ENCODE measurements at regions not wholly inside any gene's neighbourhood (a gene's known extent, or its start where the extent isn't known, plus 50 kb on each side); places are given as distances from the start of the nearest gene placed in this dataset.

DNA sequence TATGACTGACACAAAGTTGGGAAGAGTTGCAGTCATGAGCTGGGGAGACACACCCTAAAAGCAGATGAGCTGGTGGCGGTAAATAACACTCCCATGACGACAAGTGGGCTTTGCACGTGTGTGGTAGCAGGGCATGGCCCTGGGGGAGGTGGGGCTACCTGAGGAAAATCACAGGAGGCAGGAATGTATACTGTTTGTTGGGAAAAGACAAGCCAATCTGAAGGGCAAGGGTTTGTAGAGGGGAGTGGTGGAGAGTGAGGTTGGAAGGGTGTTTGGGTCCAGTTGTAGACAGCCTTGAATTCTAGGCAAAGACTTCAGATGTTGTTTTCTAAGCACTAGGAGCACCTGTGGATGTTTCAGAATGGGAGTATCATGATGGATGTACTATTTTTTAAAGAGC lies 151.6 kb downstream of the TM9SF2 start:
- H3K27me3 ChIP-seq (ENCODE audit: control insufficient read depth in 2 of 2, insufficient read depth in 2 of 2, low read length in 2 of 2), result no peaks in the 10 kb centered on the region
- H3K9me3 ChIP-seq (ENCODE audit: control insufficient read depth in 2 of 2, low read length in 2 of 2), result no peaks in the 10 kb centered on the region
- H3K27ac ChIP-seq (ENCODE audit: low read depth in 2 of 2, low read length in 2 of 2), result no peak overlapping the region
- H3K9ac ChIP-seq (ENCODE audit: low read depth in 1 of 2, low read length in 2 of 2), result no peak overlapping the region
- no peaks in the 10 kb centered on the region for H3K36me3 ChIP-seq (ENCODE audit: control insufficient read depth in 2 of 2, insufficient read depth in 2 of 2, low read length in 2 of 2)
- no peak overlapping the region for H3K4me3 ChIP-seq (ENCODE audit: low read length in 2 of 2)
- H3K4me1 ChIP-seq (ENCODE audit: control insufficient read depth in 2 of 2, insufficient read depth in 2 of 2, low read length in 2 of 2), result peaks cover 7 to 8% of the 10 kb centered on the region in 2 donors

DNA sequence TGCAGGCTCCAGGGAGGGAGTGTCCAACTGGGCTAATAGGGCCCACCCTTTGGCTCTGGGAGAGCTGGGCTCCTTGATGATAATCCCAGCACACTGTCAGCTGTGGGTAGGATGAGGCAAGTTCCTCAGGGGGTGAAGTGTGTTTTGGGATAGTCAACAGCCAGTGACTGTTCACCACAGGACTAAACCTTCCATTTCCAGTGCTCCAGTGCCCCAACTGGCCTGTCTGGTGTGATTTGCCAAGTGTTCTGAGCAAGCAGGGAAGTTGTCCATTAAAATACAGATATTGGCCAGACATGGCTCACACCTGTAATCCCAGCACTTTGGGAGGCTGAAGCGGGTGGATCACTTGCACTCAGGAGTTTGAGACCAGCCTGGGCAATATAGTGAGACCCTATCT lies 150.9 kb downstream of the TM9SF2 start:
- Histone ChIP-seq H3K9me3 (ENCODE audit: control insufficient read depth in 2 of 2, low read length in 2 of 2) (no peaks in the 10 kb centered on the region), H3K36me3 (ENCODE audit: control insufficient read depth in 2 of 2, insufficient read depth in 2 of 2, low read length in 2 of 2) (no peaks in the 10 kb centered on the region), H3K4me3 (ENCODE audit: low read length in 2 of 2) (no peak overlapping the region), H3K9ac (ENCODE audit: low read depth in 1 of 2, low read length in 2 of 2) (no peak overlapping the region), H3K27ac (ENCODE audit: low read depth in 2 of 2, low read length in 2 of 2) (no peak overlapping the region), H3K4me1 (ENCODE audit: control insufficient read depth in 2 of 2, insufficient read depth in 2 of 2, low read length in 2 of 2) (peaks cover 7% of the 10 kb centered on the region in 2 donors), H3K27me3 (ENCODE audit: control insufficient read depth in 2 of 2, insufficient read depth in 2 of 2, low read length in 2 of 2) (no peaks in the 10 kb centered on the region)

DNA sequence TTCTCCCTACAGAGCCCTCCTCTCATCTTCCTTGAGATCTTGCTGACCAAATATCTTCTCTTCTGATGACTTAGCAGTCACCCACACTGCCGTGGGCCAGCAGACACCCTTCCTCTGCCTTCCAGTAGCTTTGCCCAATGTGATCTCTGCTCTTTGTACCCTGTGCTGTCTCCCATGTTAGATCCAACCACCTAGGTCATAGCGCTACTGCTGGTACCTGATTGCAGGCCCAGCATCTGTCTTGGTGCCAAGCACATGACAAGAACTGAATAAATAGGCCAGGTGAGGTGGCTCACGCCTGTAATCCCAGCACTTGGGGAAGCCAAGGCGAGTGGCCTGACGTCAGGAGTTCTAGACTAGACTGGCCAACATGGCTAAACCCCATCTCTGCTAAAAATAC lies 149.7 kb downstream of the TM9SF2 start:
- Histone ChIP-seq H3K9me3 (ENCODE audit: control insufficient read depth in 2 of 2, low read length in 2 of 2) (no peaks in the 10 kb centered on the region), H3K27ac (ENCODE audit: low read depth in 2 of 2, low read length in 2 of 2) (no peak overlapping the region), H3K4me3 (ENCODE audit: low read length in 2 of 2) (no peak overlapping the region), H3K4me1 (ENCODE audit: control insufficient read depth in 2 of 2, insufficient read depth in 2 of 2, low read length in 2 of 2) (peaks cover 0 to 2% of the 10 kb centered on the region in 2 donors), H3K36me3 (ENCODE audit: control insufficient read depth in 2 of 2, insufficient read depth in 2 of 2, low read length in 2 of 2) (no peaks in the 10 kb centered on the region), H3K27me3 (ENCODE audit: control insufficient read depth in 2 of 2, insufficient read depth in 2 of 2, low read length in 2 of 2) (no peaks in the 10 kb centered on the region), H3K9ac (ENCODE audit: low read depth in 1 of 2, low read length in 2 of 2) (no peak overlapping the region)

DNA sequence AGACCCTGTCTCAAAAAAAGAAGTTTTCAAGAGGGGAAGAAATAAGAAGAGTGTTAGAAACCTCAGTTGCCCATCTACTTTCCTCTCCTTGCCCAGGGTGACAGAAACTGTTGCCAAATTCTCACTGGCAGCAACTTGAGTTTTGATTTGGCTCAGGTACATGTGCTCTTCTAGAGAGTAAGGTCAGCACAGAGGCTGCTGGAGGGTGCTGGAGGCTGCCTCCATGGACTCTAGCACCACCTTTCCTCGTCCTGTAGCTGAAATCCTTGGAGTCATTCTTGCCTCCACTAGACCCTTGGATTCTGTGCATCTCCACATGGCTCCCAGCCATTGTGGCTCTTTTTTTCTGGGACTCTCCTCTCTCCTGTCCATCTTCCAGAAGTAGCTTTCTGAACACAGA lies 149.1 kb downstream of the TM9SF2 start:
- Histone ChIP-seq H3K27me3 (ENCODE audit: control insufficient read depth in 2 of 2, insufficient read depth in 2 of 2, low read length in 2 of 2) (no peaks in the 10 kb centered on the region), H3K4me1 (ENCODE audit: control insufficient read depth in 2 of 2, insufficient read depth in 2 of 2, low read length in 2 of 2) (no peaks in the 10 kb centered on the region), H3K36me3 (ENCODE audit: control insufficient read depth in 2 of 2, insufficient read depth in 2 of 2, low read length in 2 of 2) (no peaks in the 10 kb centered on the region), H3K4me3 (ENCODE audit: low read length in 2 of 2) (no peak overlapping the region), H3K27ac (ENCODE audit: low read depth in 2 of 2, low read length in 2 of 2) (no peak overlapping the region), H3K9ac (ENCODE audit: low read depth in 1 of 2, low read length in 2 of 2) (no peak overlapping the region), H3K9me3 (ENCODE audit: control insufficient read depth in 2 of 2, low read length in 2 of 2) (no peaks in the 10 kb centered on the region)

DNA sequence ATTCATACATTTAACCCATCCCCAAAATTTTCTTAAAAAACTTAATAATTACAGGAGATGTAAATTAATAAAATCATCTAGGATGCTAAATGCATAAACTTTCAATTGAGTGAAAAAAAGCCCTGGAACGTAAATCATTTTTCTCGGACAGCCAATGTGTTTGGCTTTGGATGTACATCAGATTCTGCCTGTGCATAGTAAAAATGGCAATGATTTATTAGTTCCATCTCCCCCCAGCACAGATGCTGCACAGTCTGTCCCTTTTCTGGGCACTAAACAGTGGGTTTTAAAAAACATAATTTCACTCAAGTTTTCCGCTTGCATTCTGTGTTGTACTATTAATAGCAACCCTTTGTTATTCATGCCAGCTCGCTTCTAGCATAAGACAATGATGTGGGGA lies 147.7 kb downstream of the TM9SF2 start:
- no peak overlapping the region for H3K4me3 ChIP-seq (ENCODE audit: low read length in 2 of 2)
- H3K9ac ChIP-seq (ENCODE audit: low read depth in 1 of 2, low read length in 2 of 2), result no peak overlapping the region
- no peak overlapping the region for H3K27ac ChIP-seq (ENCODE audit: low read depth in 2 of 2, low read length in 2 of 2)
- no peaks in the 10 kb centered on the region for H3K27me3 ChIP-seq (ENCODE audit: control insufficient read depth in 2 of 2, insufficient read depth in 2 of 2, low read length in 2 of 2)
- H3K4me1 ChIP-seq (ENCODE audit: control insufficient read depth in 2 of 2, insufficient read depth in 2 of 2, low read length in 2 of 2), result no peaks in the 10 kb centered on the region
- H3K36me3 ChIP-seq (ENCODE audit: control insufficient read depth in 2 of 2, insufficient read depth in 2 of 2, low read length in 2 of 2), result no peaks in the 10 kb centered on the region
- H3K9me3 ChIP-seq (ENCODE audit: control insufficient read depth in 2 of 2, low read length in 2 of 2), result no peaks in the 10 kb centered on the region

DNA sequence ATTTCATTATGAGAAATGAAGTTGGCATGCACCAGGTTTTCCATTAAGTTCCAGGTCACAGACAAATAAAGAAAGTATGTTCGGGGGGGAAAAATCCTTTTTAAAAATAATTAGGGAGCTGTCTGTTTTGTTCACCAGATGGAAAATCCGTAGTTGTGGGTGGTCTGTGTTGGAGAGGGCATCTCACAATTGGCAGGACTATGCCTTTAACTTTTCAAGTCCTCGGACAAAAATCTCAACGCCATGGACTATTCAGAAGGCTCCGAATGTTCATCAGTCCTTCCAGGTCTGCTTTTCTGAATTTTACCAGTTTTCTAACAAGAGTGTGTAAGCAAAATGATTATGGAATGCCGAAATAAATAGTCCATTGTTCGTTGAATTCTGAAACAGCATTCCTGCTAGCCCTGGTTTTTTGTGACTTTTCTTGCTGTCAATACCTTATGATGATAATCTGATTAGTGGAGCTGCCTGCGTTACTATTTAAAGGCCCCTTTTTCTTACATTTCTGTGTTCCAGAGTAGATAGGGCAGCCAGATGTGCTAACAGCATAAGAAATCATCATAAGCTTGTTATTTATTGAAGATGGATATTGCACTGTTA lies 146.9 kb downstream of the TM9SF2 start:
- Histone ChIP-seq H3K9ac (ENCODE audit: low read depth in 1 of 2, low read length in 2 of 2) (no peak overlapping the region), H3K4me1 (ENCODE audit: control insufficient read depth in 2 of 2, insufficient read depth in 2 of 2, low read length in 2 of 2) (no peaks in the 10 kb centered on the region), H3K4me3 (ENCODE audit: low read length in 2 of 2) (no peak overlapping the region), H3K36me3 (ENCODE audit: control insufficient read depth in 2 of 2, insufficient read depth in 2 of 2, low read length in 2 of 2) (no peaks in the 10 kb centered on the region), H3K27me3 (ENCODE audit: control insufficient read depth in 2 of 2, insufficient read depth in 2 of 2, low read length in 2 of 2) (no peaks in the 10 kb centered on the region), H3K9me3 (ENCODE audit: control insufficient read depth in 2 of 2, low read length in 2 of 2) (no peaks in the 10 kb centered on the region), H3K27ac (ENCODE audit: low read depth in 2 of 2, low read length in 2 of 2) (no peak overlapping the region)

DNA sequence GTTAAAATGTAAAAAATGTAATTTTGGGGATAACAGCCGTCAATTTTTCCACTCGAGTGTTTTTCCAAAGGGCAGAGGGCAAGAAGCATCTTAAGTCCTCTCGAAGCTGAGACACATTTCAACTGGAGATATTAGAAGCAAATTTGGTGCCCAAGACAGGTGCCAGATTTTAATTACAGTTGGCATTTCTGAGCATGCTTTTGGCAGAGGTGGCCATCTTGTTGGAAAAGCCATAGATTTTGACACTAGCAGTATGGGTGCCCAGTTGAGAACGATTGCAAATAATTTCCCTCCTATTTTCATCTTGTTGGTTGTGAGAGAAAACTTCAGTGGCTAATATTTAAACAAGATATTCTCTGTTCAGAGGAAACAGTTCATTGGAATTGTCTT lies 146.3 kb downstream of the TM9SF2 start:
- no peak overlapping the region for H3K4me3 ChIP-seq (ENCODE audit: low read length in 2 of 2)
- H3K36me3 ChIP-seq (ENCODE audit: control insufficient read depth in 2 of 2, insufficient read depth in 2 of 2, low read length in 2 of 2), result no peaks in the 10 kb centered on the region
- H3K27ac ChIP-seq (ENCODE audit: low read depth in 2 of 2, low read length in 2 of 2), result no peak overlapping the region
- H3K27me3 ChIP-seq (ENCODE audit: control insufficient read depth in 2 of 2, insufficient read depth in 2 of 2, low read length in 2 of 2), result no peaks in the 10 kb centered on the region
- no peaks in the 10 kb centered on the region for H3K9me3 ChIP-seq (ENCODE audit: control insufficient read depth in 2 of 2, low read length in 2 of 2)
- no peaks in the 10 kb centered on the region for H3K4me1 ChIP-seq (ENCODE audit: control insufficient read depth in 2 of 2, insufficient read depth in 2 of 2, low read length in 2 of 2)
- no peak overlapping the region for H3K9ac ChIP-seq (ENCODE audit: low read depth in 1 of 2, low read length in 2 of 2)

DNA sequence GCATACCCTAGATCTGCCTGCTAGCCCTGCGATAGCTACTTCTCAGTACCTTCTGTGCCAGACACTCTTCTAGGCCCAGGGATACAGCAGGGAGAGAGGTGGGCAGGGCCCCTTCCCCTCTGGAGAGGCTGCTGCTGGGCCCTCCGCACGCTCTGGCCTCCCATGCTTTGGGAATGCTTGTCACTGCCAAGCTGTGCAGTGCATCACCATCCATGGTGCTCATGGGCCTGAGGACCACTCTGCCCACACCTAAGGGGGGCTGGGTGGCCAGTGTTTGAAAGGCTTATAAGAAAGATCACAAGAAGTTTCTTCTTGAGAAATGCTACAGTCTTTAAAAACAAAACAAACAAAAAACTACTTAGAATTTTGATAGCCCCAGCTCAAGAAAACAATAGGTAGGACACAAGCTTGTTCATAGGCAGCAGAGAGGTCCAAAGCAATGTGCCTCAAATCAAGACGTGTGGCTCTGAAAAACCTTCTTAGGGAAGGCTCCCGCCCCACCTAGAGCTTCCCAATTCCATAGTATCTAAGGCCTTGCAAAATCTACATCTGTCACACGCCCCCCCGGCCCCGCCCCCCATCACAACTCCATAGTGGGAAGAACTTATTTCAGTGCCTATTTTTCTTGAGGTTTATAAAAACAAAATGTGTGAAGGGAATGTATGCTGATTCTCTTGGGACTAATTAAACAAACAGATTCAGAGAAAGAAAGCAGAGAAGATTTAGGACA lies 145.8 kb downstream of the TM9SF2 start:
- Histone ChIP-seq H3K4me3 (ENCODE audit: low read length in 2 of 2) (no peak overlapping the region), H3K9ac (ENCODE audit: low read depth in 1 of 2, low read length in 2 of 2) (no peak overlapping the region), H3K27me3 (ENCODE audit: control insufficient read depth in 2 of 2, insufficient read depth in 2 of 2, low read length in 2 of 2) (no peaks in the 10 kb centered on the region), H3K27ac (ENCODE audit: low read depth in 2 of 2, low read length in 2 of 2) (no peak overlapping the region), H3K9me3 (ENCODE audit: control insufficient read depth in 2 of 2, low read length in 2 of 2) (no peaks in the 10 kb centered on the region), H3K36me3 (ENCODE audit: control insufficient read depth in 2 of 2, insufficient read depth in 2 of 2, low read length in 2 of 2) (no peaks in the 10 kb centered on the region), H3K4me1 (ENCODE audit: control insufficient read depth in 2 of 2, insufficient read depth in 2 of 2, low read length in 2 of 2) (no peaks in the 10 kb centered on the region)

DNA sequence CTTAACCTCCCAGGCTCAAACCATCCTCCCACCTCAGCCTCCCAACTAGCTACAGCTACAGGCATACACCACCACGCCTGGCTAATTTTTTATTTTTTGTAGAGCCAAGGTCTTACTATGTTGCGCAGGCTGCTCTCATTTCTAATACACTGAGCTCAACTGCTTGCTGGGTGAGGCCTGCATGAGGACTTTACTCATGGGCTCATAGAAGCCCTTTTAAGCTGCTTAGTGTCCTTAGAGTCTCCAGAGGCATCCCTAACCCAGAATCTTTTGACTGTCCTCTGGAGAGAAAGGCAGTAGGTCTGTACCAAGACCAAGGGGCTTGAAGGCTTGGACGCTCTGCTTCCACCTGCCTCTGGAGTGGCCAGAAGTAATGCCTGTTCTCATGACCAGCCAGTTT lies 141.6 kb downstream of the TM9SF2 start:
- no peaks in the 10 kb centered on the region for H3K36me3 ChIP-seq (ENCODE audit: control insufficient read depth in 2 of 2, insufficient read depth in 2 of 2, low read length in 2 of 2)
- no peaks in the 10 kb centered on the region for H3K9me3 ChIP-seq (ENCODE audit: control insufficient read depth in 2 of 2, low read length in 2 of 2)
- H3K27me3 ChIP-seq (ENCODE audit: control insufficient read depth in 2 of 2, insufficient read depth in 2 of 2, low read length in 2 of 2), result no peaks in the 10 kb centered on the region
- H3K27ac ChIP-seq (ENCODE audit: low read depth in 2 of 2, low read length in 2 of 2), result no peak overlapping the region
- H3K9ac ChIP-seq (ENCODE audit: low read depth in 1 of 2, low read length in 2 of 2), result no peak overlapping the region
- no peak overlapping the region for H3K4me3 ChIP-seq (ENCODE audit: low read length in 2 of 2)
- no peaks in the 10 kb centered on the region for H3K4me1 ChIP-seq (ENCODE audit: control insufficient read depth in 2 of 2, insufficient read depth in 2 of 2, low read length in 2 of 2)

DNA sequence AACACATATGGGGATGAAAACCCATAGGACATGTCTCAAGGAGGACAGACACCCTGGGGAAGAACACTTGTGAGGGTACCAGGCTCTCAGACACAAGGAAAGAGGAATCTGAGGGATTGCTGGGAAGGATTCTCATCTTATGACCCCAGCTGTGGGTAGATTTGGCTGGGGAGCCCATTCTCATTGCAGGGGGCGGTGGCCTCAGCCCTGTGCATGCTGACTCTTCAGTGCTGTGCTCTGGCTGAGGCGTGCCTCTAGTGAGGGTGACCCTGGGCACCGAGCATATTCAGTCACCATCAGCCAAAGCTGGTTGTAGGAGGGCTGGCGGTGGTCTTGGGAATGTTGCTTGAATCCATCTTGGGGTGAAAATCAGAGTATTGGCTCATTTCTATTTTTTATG lies 140.7 kb downstream of the TM9SF2 start:
- no peaks in the 10 kb centered on the region for H3K27me3 ChIP-seq (ENCODE audit: control insufficient read depth in 2 of 2, insufficient read depth in 2 of 2, low read length in 2 of 2)
- H3K9ac ChIP-seq (ENCODE audit: low read depth in 1 of 2, low read length in 2 of 2), result no peak overlapping the region
- no peaks in the 10 kb centered on the region for H3K4me1 ChIP-seq (ENCODE audit: control insufficient read depth in 2 of 2, insufficient read depth in 2 of 2, low read length in 2 of 2)
- H3K36me3 ChIP-seq (ENCODE audit: control insufficient read depth in 2 of 2, insufficient read depth in 2 of 2, low read length in 2 of 2), result no peaks in the 10 kb centered on the region
- no peak overlapping the region for H3K27ac ChIP-seq (ENCODE audit: low read depth in 2 of 2, low read length in 2 of 2)
- no peaks in the 10 kb centered on the region for H3K9me3 ChIP-seq (ENCODE audit: control insufficient read depth in 2 of 2, low read length in 2 of 2)
- no peak overlapping the region for H3K4me3 ChIP-seq (ENCODE audit: low read length in 2 of 2)
